ENCODE measurements at regions not wholly inside any gene's neighbourhood (a gene's known extent, or its start where the extent isn't known, plus 50 kb on each side); places are given as distances from the start of the nearest gene placed in this dataset.
A peak's percentile ranks its signal among the peaks of the same experiment; 100 is the strongest.

DNA sequence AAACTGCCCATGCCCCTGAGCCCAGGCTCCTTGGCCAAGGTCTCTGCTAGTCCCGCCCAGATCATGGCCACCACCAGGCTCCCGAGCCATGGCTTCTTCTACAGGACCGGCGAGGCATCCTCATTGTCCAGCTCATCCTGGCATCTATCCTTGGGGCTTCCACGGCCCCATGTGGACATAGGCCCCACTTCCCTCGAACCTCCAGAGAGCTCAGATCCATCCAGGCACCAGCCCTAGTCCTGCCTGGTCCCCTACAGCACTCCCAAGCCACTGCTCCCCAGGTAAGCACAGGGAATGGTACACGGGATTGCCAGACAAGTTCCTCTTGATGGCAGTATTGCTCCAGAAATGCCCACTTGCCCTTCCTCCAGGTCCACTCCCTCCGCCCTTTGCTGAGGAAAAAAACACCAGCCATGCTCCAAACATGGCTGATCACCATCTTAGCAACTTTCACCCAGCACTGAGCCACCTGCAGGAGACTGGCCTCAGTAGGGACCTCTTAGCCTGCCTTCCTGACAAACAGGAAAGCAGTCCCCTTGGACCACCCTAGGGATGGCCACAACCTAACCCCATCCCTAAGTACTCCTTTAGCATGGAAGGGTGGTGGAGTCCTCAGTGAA is 272.1 kb upstream of the AGTR2 start:
- TF ChIP-seq, protein P1, sequence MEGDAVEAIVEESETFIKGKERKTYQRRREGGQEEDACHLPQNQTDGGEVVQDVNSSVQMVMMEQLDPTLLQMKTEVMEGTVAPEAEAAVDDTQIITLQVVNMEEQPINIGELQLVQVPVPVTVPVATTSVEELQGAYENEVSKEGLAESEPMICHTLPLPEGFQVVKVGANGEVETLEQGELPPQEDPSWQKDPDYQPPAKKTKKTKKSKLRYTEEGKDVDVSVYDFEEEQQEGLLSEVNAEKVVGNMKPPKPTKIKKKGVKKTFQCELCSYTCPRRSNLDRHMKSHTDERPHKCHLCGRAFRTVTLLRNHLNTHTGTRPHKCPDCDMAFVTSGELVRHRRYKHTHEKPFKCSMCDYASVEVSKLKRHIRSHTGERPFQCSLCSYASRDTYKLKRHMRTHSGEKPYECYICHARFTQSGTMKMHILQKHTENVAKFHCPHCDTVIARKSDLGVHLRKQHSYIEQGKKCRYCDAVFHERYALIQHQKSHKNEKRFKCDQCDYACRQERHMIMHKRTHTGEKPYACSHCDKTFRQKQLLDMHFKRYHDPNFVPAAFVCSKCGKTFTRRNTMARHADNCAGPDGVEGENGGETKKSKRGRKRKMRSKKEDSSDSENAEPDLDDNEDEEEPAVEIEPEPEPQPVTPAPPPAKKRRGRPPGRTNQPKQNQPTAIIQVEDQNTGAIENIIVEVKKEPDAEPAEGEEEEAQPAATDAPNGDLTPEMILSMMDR (conservative IDR thresholded peaks at IDR 0.05; ENCODE audit: low read length): peak; percentile 59
- no peak for TF ChIP-seq EZH2phosphoT487 (IDR thresholded peaks at IDR 0.05; ENCODE audit: borderline replicate concordance)
